Stomach (tissue), 4 donors: ENCODE measurements at regions not wholly inside any gene's neighbourhood (a gene's known extent, or its start where the extent isn't known, plus 50 kb on each side); places are given as distances from the start of the nearest gene placed in this dataset.

Experiments
- EP300 ChIP-seq: sonication (generic); formaldehyde crosslinking; IDR thresholded peaks from one replicate; pipeline ENCODE4 v1.6.1; 2017; ENCODE audit warnings: antibody characterized with exemption
- POLR2A ChIP-seq, 4 donors: fragments of 450-650 bp; IDR thresholded peaks; one replicate each; pipeline ENCODE4 v1.6.1; 2016; ENCODE audit warnings: antibody characterized with exemption in 4 of 4, control low read depth in 2 of 4, mild to moderate bottlenecking in 1 of 4, moderate library complexity in 1 of 4
- POLR2AphosphoS5 ChIP-seq, 3 donors: sonication (generic); formaldehyde crosslinking; IDR thresholded peaks; one replicate each; pipeline ENCODE4 v1.6.1; 2016; ENCODE audit warnings: antibody characterized with exemption in 3 of 3
- TF ChIP-seq, protein P1 (sequence below), 7 experiments: fragments of 450-650 bp in 4 of 7; fragments of 200-600 bp in 3 of 7; sonication (generic) in 3 of 7; IDR thresholded peaks; one replicate each; pipeline ENCODE4 v1.5.1; 2016 to 2019; ENCODE audit warnings: antibody characterized with exemption in 7 of 7, control low read depth in 2 of 7, mild to moderate bottlenecking in 1 of 7

DNA sequence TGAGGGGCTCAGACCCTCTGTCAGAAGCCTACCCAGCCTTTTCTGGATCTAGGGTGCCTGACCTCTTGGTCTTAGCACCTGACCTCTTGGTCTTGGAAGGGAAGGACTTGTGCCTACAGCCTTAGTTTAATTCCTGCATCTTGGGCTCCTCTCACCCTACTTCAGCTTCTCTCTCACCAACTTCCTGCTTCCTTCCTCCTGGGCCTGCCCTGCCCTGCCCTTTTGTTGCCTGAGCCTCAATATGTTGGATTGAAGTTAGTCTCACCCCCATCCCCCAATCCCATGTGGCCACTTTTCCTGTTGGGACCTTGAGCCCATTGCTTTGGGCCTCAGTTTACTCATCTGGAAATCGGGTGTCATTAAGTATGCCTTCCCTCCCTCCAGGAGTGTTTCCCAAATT, 206.2 kb upstream of the SKOR2 start:
- no peak for TF ChIP-seq POLR2A (IDR thresholded peaks at IDR 0.05)
- TF ChIP-seq POLR2AphosphoS5 (IDR thresholded peaks at IDR 0.05): no peak
- TF ChIP-seq, protein P1, sequence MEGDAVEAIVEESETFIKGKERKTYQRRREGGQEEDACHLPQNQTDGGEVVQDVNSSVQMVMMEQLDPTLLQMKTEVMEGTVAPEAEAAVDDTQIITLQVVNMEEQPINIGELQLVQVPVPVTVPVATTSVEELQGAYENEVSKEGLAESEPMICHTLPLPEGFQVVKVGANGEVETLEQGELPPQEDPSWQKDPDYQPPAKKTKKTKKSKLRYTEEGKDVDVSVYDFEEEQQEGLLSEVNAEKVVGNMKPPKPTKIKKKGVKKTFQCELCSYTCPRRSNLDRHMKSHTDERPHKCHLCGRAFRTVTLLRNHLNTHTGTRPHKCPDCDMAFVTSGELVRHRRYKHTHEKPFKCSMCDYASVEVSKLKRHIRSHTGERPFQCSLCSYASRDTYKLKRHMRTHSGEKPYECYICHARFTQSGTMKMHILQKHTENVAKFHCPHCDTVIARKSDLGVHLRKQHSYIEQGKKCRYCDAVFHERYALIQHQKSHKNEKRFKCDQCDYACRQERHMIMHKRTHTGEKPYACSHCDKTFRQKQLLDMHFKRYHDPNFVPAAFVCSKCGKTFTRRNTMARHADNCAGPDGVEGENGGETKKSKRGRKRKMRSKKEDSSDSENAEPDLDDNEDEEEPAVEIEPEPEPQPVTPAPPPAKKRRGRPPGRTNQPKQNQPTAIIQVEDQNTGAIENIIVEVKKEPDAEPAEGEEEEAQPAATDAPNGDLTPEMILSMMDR (IDR thresholded peaks at IDR 0.05): no peak
- TF ChIP-seq EP300: no peak
